DND-41 (cell line): ENCODE measurements at regions not wholly inside any gene's neighbourhood (a gene's known extent, or its start where the extent isn't known, plus 50 kb on each side); places are given as distances from the start of the nearest gene placed in this dataset.

Experiments used
- CTCF ChIP-seq: IDR thresholded peaks from 2 replicates; pipeline ENCODE4 v1.5.1; 2012; ENCODE audit warnings: borderline replicate concordance, low read length, moderate library complexity, mild to moderate bottlenecking; ENCODE audit not compliant: poor library complexity, severe bottlenecking; ENCODE audit errors: extremely low read depth
- EZH2 ChIP-seq: IDR thresholded peaks from 3 replicates; pipeline ENCODE4 v1.6.1; 2012; ENCODE audit warnings: borderline replicate concordance, low read depth, mild to moderate bottlenecking, moderate library complexity, low read length, inconsistent platforms; ENCODE audit not compliant: severe bottlenecking

GRCh38 chr2:220837226-220837625 is 734.9 kb downstream of the EPHA4 start:
- TF ChIP-seq CTCF, result no peak
- TF ChIP-seq EZH2, result no peak
